HG02588 (cell line): ENCODE measurements at regions not wholly inside any gene's neighbourhood (a gene's known extent, or its start where the extent isn't known, plus 50 kb on each side); places are given as distances from the start of the nearest gene placed in this dataset.
"Not testable (repeated sequence)": the region's sequence is repeated elsewhere in the genome, so short reads cannot be mapped to it uniquely, and the experiment has no call there.

Source experiments
- ATAC-seq: cut with Tn5 transposase; IDR thresholded peaks from one replicate; pipeline ENCODE4 v1.9.1; 2021; ENCODE audit warnings: mild to moderate bottlenecking, moderate library complexity; ENCODE audit not compliant: unreplicated experiment

DNA sequence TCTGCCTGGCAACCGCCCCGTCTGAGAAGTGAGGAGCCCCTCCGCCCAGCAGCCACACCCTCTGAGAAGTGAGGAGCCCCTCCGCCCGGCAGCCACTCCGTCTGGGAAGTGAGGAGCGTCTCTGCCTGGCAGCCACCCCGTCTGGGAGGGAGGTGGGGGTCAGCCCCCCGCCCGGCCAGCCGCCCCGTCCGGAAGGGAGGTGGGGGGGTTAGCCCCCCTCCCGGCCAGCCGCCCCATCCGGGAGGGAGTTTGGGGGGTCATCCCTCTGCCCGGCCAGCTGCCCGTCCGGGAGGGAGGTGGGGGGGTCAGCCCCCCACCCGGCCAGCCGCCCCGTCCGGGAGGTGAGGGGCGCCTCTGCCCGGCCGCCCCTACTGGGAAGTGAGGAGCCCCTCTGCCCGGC, 269.0 kb downstream of the FAM72C start:
- ATAC-seq = not testable (repeated sequence)

DNA sequence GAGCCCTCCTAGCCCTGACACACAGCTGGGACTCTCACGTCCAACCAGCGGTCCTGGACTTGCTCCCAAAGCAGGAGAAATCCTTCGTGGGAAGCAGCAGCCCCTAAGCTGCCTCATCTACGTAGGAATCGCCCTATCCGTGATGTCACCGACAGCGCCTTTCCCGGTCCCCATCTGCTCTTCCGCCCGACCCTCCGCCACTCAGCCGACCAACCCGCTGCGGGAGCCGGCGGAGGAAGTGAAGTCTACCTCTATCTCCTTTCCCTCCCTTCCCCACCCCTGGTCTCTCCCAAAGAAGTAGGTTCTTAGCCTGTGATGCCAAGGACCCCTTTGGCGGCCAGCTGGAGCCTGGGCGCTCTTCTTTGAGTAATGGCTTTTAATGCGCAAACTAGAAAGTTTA, 272.1 kb downstream of the FAM72C start:
- no peak for ATAC-seq

DNA sequence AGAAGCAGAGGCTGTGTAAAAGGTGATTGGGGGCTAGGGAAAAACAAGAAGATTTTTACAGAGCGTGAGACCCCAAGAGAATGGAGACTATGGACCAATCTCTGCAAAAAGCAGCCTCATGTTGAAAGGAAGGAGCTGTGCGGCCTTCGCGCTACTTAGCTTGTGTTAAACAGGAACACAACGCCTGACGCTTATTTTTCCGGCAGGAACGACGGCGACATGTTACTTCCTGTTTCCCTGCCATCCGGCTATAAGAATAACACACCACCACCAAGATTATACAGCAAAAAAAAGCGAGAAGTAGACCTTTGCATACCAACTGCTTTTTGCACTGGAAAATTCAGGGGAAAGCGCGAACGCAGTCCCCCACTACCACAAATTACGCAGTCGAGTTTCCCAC, 272.7 kb downstream of the FAM72C start:
- no peak for ATAC-seq

DNA sequence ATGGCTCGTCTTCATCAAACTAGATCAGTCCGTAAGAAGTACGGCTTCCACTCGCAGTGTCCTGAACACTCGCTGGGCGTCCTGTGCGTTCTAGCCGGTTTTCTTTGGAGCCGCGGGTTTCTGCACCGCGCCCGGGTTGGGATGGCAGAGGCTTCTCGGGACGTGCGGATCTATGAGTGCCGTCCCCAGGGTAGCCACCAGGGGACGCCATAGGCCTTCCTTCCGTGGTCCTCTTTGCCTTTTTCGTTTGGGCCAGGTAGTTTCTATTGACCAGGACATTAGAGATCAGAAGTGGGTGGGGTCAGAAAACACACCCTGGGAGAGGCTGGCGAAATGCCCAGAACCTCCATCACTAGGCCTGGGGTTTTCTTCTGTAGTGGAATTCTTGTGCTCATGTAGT, 273.8 kb downstream of the FAM72C start:
- ATAC-seq = no peak

DNA sequence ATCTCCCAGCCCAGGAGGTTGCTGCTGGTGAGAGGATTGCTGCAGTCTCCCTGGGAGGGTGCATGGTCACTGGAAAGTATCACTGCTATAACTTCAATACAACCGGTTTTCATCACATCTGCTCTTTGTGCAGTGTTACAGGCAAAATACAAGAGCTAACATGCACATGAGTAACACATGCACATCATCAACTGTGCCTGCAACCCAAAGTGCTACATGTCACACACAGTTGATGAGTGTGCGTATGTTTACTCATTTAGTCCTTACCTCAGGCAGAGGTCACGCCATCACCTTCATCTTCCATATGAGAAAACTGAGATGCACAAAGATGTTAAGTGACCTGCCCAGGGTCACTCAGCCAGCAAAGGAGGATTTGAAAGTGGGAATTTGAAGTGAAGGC, 277.7 kb downstream of the FAM72C start:
- no peak for ATAC-seq

DNA sequence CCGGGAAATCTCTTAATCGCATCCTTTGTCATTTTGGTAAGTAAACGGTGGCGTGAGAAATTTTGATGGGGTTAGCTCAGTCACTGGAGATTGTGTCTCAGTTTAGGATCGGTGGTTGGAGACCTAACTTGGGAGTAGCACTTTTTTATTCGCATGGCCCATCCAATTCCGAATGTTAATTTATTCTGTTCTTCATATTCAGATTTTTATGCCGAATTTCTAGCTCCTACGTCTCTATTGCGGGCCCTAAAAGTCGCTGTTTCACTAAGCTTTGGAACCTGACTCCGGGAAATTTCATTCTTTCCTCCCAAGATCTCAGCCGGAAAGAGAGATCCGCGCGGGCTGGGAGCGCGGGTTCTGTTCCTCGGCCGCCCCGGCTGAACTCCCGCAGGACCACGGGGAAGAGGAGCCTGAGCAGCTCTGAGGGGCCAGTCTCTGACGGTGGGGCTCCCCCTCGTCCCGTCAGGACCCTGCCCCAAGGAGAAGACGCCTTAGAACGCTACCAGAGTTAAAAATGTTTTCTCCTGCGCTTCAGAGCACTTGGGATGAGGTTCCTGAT, 279.7 kb downstream of the FAM72C start:
- ATAC-seq = no peak

DNA sequence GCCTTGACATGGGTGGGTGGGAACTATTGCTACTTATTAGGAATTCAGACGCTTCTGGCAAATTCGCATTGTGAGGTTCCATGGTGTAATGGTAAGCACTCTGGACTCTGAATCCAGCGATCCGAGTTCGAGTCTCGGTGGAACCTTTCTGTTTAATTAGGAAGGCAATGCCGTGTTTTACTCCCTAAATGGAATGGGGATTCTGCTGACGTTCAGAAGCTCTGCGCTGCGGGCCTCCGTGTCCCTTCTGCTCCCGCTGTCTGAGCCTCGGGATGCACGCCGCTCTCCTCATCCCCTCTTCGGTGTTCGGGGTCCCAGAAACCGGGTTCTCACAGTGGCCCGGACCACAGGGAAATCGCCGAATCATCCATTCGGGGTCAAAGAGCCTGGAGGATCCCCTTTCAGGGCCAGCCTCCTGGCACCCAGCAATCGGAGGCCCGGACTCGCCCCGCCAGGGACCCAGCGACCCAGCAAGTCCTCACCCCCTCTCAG, 280.3 kb downstream of the FAM72C start:
- no peak for ATAC-seq

DNA sequence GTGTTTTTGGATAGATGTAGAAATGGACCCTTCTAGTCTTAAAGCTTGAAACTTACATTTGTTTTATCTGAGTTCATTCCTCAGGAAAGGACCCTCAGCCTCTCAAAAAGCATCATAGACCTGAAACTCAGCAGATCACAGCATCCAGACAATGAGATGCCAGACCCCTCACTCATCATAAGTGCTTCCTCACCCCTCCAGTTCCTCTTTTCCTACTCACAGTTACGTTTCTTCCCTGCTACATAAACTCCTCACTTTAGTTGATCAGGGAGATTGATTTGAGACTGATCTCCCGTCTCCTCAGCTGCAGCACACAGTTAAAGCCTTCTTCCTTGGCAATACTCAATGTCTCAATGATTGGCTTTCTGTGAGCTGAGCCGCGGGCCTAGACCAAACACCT, 282.0 kb downstream of the FAM72C start:
- no peak for ATAC-seq

DNA sequence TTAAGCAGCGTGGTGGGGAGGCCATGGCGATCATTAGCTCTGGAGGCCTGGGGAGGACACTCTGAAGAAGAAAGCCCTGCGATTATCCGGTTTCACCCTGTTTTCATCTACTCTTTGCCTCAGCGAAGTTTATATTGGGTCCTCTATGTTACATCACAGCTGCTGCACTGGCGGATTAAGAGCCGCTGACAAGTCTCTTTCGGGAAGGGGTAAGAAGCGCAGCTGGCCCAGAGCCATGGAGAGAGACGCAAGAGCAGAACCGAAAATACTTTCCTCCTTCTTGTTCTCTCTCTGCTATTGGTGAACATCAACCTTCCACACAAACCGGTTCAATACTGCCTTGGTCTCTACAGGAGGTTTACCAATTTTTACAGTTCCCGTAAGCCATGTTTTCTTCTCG, 291.5 kb downstream of the FAM72C start:
- no peak for ATAC-seq

DNA sequence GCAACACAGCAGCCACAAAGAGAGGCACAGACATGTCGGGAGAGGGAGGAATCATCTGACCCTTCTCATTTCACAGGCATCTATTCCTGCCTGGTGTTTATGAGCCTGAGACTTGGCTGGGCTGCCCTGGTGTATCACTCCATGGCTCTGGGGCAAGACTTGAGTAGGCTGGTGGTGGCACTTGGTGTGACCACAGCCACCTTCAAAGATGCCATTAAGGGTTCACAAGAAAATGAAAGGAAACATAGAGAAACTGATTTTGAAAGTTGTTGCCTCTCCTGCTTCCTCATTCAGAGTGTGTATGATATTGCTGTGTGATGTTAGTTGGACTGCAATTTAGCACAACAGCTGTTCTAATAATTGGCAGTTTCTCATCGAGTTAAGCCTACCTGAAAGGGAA, 298.8 kb downstream of the FAM72C start:
- ATAC-seq = no peak

DNA sequence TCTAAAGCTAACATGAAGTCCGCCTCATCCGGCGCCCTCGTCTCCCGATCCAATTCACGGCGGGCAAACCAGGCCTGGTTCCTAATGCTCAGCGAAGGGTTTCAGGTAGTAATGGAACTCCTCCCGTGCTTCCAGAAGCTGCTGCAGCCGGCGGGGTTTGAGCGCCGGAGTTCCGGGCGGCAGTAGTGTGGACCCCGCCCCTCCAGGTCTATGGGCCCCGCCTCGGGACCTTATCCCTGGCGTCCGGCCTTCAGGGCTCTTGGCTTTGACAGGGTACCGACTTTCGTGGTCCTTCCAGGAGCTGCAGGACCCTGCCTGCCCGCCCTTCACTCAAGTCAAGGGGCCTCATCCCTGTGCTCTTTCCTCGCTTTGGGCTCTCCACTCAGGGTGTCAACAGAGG, 304.1 kb downstream of the FAM72C start:
- ATAC-seq = no peak

DNA sequence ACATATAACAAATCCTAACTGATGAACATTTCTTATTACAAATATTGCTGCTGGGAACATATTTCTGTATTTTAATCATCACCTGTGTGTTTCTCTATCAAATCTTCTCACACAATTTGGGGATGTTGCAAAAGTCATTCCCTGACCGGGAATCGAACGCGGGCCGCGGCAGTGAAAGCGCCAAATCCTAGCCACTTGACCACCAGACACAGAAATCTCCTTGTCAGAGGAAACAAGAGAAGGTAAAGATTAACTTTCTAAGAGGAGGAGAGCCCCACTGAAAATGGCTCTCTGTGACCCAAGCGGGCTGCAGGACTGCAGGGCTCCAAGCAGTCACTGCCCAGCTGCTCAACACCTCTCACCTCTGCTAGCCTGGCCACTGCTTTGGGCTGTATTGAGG, 304.9 kb downstream of the FAM72C start:
- ATAC-seq = no peak

DNA sequence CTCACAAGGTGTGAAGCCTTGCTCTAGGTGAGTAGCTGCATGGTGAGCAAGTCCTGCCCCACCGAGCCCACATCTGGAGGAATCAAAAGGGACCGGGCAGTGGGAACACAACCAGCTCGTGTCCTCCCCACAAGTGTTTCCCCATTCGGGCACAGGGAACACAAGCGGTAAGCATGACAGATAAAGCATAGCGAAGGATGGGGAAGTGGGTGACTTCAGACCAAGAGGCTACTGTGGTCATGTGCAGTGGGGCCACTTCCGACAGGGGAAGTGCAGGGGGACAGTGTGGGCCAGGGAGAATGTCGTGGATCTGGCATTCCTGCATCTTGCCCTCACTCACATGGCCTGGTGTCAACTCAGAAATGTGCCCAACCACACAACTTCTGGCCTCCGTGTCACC, 306.2 kb downstream of the FAM72C start:
- ATAC-seq = no peak

DNA sequence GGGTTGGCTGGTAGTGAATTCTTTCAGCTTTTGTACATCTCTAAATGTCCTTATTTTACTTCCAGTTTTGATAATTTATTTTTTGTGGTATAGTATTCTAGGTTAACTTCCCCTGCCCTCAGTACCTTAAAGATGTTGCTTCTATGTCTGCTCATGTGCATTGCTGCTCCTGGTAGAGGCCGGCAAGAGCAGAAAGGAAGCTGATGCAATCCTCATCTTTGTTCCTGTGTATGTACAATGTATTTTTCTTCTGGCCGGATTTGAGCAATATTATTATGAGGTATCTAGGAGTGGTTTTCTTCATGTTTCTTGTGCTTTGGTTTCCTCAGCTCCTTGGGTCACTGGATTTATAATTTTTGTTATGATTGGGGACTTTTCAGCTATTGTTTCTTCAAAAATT, 308.7 kb downstream of the FAM72C start:
- not testable (repeated sequence) for ATAC-seq

DNA sequence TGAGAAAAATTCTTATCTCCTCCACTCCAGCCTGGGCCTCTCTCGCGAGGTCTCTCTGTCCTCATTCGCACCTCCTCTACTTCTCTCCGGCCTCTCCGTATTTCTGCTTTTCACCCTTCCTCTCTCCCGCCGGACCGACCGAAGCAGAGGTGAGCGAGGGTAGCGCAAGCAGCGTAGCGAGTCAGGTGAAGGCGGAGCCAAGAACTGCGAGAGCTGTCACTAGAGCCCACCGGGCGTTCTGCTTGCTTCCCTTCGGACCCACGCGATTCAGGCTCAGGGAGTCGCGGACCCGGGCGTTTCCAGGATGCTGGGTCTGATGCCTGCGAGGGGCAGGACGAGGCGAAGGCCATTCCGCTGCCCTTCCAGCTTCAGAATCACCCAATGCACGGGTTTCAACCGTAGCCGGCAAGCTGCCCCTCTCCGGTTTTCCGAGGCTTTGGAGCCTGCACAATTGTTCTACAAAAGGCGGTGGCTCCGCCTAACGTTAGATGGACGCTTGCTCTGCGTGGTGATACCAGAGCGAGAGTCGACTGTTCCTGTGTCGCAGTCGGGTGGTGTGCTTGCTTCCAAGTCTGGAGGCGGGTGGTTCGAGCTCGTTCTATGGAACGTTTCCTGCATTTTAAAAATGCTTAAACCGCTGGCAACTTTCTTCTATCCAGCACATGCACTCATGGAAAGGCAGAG, 310.2 kb downstream of the FAM72C start:
- no peak for ATAC-seq

DNA sequence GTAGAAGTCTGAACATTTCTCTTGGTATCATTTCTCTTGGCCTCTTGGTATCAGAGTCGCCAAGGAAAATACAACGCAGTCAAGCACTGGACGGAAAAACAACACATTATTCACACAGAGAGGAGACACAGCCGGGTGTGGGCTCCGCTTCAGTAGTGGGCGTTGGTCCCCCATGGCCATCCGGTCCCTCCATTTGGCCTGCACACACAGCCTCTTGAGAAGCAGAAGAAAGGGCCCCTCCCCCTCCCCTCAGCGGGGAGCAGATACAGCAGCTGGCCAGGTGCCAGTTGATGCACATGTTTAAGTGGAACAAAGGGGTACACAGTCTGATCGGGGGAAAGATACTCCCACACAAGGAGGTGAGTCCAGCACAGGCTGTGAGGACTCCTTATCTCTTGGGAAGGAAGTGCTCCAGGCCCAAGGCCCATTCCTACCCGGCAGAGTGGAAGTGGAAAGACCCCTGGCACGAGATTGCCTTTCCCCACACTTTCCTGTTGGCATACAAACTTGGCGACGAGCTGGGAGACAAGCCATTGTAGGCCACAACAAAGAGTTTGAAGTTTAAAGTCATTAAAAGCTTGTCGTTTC, 311.3 kb downstream of the FAM72C start:
- no peak for ATAC-seq

DNA sequence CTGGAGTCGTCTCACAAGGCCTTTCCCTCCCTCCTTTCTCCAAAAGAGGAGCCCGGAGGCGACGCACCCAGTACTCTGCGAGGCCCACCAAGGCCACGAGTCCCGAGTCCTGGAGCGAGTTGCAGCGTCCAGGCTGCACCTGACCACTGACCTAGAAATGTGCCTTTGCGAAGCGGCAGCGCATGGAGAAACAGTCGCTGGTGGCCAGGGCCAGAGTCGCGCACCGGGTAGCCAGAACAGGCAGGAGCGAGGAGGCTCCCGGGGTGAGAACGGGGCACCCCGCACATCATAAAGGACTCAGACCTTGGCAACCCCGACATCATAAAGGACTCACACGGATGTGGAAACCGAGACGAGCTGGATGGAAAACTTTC, 318.4 kb downstream of the FAM72C start:
- ATAC-seq = no peak

DNA sequence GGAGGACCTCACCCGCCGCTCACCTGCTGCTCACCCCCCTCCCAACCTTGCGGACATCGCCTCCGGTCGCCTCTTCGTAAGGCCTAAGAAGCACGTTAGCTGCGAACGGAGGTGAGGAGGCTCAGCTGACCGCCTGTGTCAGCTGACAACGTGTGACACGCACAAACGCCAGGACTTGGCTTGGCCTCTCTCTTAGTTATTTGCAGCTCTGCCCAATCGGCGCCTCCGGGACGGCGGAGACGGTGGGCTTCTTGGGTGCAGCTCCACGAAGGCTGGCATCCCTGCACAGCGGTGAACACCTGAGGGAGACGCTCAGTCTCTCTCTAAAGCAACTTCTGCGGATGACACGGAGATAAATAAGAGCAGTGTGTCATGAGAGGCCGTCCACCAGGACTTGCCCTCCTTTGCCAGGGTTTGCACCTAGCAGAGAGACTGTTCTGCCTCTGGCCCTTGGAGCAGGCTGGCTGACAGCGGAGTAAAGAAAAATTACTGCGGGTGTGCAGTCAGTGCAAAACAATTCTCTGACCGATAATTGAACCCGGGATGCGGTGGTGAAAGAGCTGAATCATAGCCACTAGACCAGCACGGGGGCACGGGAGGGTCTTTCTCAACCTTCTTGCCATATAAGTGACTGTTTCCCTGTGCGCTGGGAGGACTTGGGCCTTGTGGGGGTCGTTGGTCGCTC, 318.9 kb downstream of the FAM72C start:
- no peak for ATAC-seq

DNA sequence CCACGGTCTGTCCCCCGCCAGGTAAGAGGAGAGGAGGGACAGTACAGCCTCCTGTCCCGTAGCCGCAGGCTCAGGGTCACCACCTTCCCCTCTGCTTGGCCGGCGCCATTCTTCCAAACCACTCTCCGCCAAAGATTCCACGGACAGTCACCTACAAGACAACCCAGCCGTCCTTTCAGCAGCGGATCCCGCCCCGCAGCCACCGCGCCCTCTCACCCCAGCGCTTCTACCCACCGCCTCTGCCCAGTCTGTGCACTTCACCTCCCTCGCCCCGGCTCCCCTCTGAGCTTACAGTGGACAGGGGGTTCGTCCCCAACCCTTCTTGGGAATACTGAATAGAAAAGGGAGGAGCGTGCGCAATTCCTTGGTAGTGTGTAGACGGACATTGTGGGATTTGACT, 319.6 kb downstream of the FAM72C start:
- ATAC-seq = no peak

DNA sequence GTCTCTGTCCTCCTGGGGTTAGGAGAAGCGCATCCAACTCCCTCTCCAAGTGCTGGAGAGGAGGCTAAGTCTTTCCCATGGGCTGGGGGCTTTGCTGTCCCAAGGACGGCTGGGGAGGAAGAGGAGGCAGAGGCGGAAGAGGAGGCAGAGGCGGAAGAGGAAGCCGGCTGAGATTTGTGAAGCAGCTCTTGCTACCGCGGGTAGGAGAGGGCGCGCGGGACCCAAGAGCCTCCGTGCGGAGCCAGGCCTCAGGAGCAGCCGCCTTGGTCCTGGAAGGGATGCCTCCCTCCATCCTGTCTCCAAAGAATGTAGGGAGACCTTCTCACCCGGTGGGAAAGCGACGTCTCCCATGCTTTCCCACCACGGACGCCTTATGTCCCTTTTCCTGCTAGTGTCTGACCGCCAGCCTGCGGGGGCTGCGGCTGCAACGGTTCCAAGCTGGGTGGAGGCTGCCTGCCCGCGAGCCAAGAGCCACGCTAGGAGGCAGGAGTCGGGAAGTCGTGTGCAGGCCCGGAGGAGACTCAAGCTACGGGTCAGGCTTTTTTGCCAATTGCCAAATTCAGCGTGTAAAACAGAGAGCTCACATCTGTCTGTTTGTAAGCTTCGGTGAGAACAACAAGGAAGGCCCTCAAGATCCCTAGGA, 320.3 kb downstream of the FAM72C start:
- ATAC-seq = no peak

DNA sequence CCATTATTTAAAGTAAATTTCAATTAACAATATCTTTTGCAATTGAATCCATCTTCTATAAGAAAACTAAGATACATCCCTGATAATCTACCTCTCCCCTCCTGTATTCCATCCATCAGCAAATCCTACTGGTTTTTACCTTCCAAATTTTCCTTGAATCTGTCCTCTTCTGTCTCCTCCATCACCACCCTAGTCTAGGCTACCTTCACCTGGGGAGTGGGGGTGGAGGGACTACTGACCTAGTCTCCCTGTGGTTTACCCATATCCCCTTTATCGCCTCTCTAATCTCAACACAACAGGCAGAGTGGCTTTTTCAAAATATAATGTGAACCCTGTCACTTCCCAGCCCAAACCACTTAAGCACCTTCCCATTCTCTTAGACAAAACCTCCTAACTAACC, 327.8 kb downstream of the FAM72C start:
- not testable (repeated sequence) for ATAC-seq
